Transverse colon (tissue), 4 donors: ENCODE measurements at regions not wholly inside any gene's neighbourhood (a gene's known extent, or its start where the extent isn't known, plus 50 kb on each side); places are given as distances from the start of the nearest gene placed in this dataset.

Experiments
- DNase-seq: peaks from one replicate; pipeline ENCODE4 v3.0.0-alpha.2; 2019
- H3K27ac ChIP-seq, 4 donors: fragments of 200-600 bp; sonication (generic); 2 replicates each; pipeline ENCODE4 v1.5.1; 2016 to 2018; ENCODE audit warnings: inconsistent platforms in 4 of 4
- H3K27me3 ChIP-seq: fragments of 200-600 bp; sonication (generic); 2 replicates; pipeline ENCODE4 v1.5.1; 2017; ENCODE audit warnings: inconsistent platforms
- H3K36me3 ChIP-seq, 4 donors: fragments of 200-600 bp; sonication (generic); 2 replicates each; pipeline ENCODE4 v1.5.1; 2017 to 2019; ENCODE audit warnings: inconsistent platforms in 4 of 4
- H3K4me1 ChIP-seq, 4 donors: fragments of 200-600 bp; sonication (generic); 2 replicates each; pipeline ENCODE4 v1.5.1; 2017 to 2020; ENCODE audit warnings: inconsistent platforms in 4 of 4
- H3K4me3 ChIP-seq, 4 donors: fragments of 200-600 bp; sonication (generic); 1 replicate in 1 of 4; 2 replicates in 3 of 4; pipeline versions ENCODE4 v1.5.1 to v1.6.1; 2017 to 2019; ENCODE audit warnings: inconsistent platforms in 4 of 4
- H3K9me3 ChIP-seq, 2 donors: fragments of 200-600 bp; sonication (generic); 2 replicates each; pipeline ENCODE4 v1.5.1; 2017 to 2019; ENCODE audit warnings: inconsistent platforms in 2 of 2
- CTCF ChIP-seq, 5 experiments: fragments of 200-600 bp in 3 of 5; fragments of 450-650 bp in 2 of 5; sonication (generic) in 3 of 5; IDR thresholded peaks; 1 replicate in 2 of 5; 2 replicates in 3 of 5; pipeline ENCODE4 v1.5.1; 2016 to 2017; ENCODE audit warnings: antibody characterized with exemption in 5 of 5, inconsistent platforms in 3 of 5, mild to moderate bottlenecking in 2 of 5, moderate library complexity in 1 of 5
- EP300 ChIP-seq: sonication (generic); formaldehyde crosslinking; IDR thresholded peaks from one replicate; pipeline ENCODE4 v1.6.1; 2017; ENCODE audit warnings: antibody characterized with exemption, low read depth
- POLR2A ChIP-seq: fragments of 450-650 bp; IDR thresholded peaks from one replicate; pipeline ENCODE4 v1.6.1; 2016; ENCODE audit warnings: antibody characterized with exemption, mild to moderate bottlenecking, moderate library complexity
- POLR2AphosphoS5 ChIP-seq, 3 donors: sonication (generic); formaldehyde crosslinking; IDR thresholded peaks; one replicate each; pipeline ENCODE4 v1.6.1; 2016; ENCODE audit warnings: antibody characterized with exemption in 3 of 3
- WGBS, 2 donors: methylation state at CpG; one replicate each; pipeline ENCODE4 v1.1.5; 2018; ENCODE audit warnings: low coverage in 1 of 2; 5-methylcytosine and 5-hydroxymethylcytosine counted together
- in situ Hi-C, 4 donors: fragments of 200-750 bp; cut with MboI; loops; one replicate each; pipeline versions ENCODE4 v1.15.0 to v1.15.1; 2017; ENCODE audit warnings: low sequenced_read_pairs in 3 of 4, low pct_ligation_motif_present in 1 of 4, low pct_unique_long_range_greater_than_20kb in 1 of 4
- intact Hi-C: fragments of 100-400 bp; cut with DNase I; formaldehyde crosslinking; loops from one replicate; pipeline ENCODE4 v1.15.1; 2023; ENCODE audit warnings: low total_unique reads

DNA sequence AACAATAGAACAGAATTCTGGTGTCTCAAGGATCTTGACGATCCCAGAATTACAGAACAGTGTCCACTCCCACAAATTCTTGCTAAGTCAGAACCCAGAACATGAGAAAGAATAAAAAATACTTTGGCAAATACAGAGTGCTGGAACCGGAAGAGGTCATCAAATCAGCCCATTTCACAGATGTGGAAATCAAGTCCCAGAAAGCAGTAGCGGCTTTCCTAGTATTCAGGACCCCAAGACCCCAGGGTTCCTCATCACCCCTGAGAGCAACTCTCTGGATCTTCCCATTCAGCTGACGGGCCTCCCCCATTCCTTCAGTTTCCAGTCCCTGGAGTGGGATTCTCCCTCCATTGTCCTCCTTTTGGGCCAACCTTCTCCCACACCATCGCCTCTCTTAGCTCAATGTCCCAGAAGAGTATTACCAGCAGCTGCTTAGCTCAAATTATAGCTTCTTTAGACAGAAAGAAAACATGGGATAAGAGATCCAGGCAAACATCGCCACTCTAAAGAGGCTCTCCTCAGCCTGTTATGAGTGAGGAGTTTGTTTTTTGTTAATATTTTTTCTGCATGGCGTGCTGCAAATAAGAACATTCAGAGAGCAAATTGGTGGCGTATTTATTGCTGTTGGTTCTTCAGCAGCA lies 268.3 kb downstream of the MN1 start:
- Histone ChIP-seq H3K36me3 (no peaks in the 10 kb centered on the region), H3K27ac (no peak overlapping the region)
- intact Hi-C loops = no loop called here

GRCh38 chr22:27534720-27535125 lies 266.8 kb downstream of the MN1 start:
- Histone ChIP-seq H3K27ac (no peak overlapping the region), H3K4me3 (no peak overlapping the region), H3K9me3 (no peaks in the 10 kb centered on the region), H3K4me1 (peaks cover 0 to 4% (median 3%) of the 10 kb centered on the region in 4 donors), H3K36me3 (no peaks in the 10 kb centered on the region), H3K27me3 (no peaks in the 10 kb centered on the region)
- 33 to 50% methylated on average over 1 to 7 of the region's 7 CpGs for WGBS, 2 donors
- TF ChIP-seq POLR2A (no peak), EP300 (no peak), POLR2AphosphoS5 (IDR thresholded peaks at IDR 0.05) (peak in 2 of 3 donors; percentile 25 to 33)
- no peak for DNase-seq
- in situ Hi-C loops = no loop called here
- intact Hi-C loops = no loop called here

More for the DNA sequence above, 268.3 kb downstream of the MN1 start:
- DNase-seq = no peak
- H3K4me1 ChIP-seq = peaks cover 0 to 4% (median 3%) of the 10 kb centered on the region in 4 donors
- WGBS, 2 donors = 70 to 71% methylated on average over 6 to 8 of the region's 8 CpGs
- in situ Hi-C loops = no loop called here
- H3K9me3 ChIP-seq = no peaks in the 10 kb centered on the region
- no peaks in the 10 kb centered on the region for H3K27me3 ChIP-seq
- no peak overlapping the region for H3K4me3 ChIP-seq
- no peak for TF ChIP-seq CTCF (IDR thresholded peaks at IDR 0.05)
- TF ChIP-seq POLR2AphosphoS5 (IDR thresholded peaks at IDR 0.05) = no peak
- TF ChIP-seq EP300 = no peak
- TF ChIP-seq POLR2A = no peak

DNA sequence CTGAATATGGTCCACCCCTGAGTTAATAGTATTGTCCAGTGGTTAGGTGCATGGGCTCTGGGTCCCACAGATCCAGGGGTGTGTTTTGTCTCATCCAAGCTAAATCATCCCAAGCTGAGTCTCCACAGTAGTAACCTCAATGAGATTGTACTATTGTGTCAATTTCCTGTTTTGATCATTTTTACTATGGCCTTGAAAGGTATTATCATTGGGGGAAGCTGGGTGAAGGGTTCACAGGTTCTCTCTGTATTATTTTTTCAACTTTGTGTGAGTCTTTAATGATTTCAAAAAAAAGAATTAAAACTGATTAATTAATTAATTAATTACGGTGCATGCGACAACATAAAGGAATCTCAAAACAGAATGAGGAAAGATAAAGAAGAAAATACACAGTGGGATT lies 266.1 kb downstream of the MN1 start:
- TF ChIP-seq CTCF (IDR thresholded peaks at IDR 0.05) (no peak), EP300 (no peak), POLR2A (no peak), POLR2AphosphoS5 (IDR thresholded peaks at IDR 0.05) (no peak)
- Histone ChIP-seq H3K9me3 (no peaks in the 10 kb centered on the region), H3K27ac (no peak overlapping the region), H3K27me3 (no peaks in the 10 kb centered on the region), H3K4me3 (no peak overlapping the region), H3K36me3 (no peaks in the 10 kb centered on the region), H3K4me1 (peaks cover 0 to 4% (median 3%) of the 10 kb centered on the region in 4 donors)
- intact Hi-C loops = no loop called here
- 96 to 100% methylated on average over 2 of the region's 2 CpGs for WGBS, 2 donors
- in situ Hi-C loops = no loop called here
- no peak for DNase-seq

DNA sequence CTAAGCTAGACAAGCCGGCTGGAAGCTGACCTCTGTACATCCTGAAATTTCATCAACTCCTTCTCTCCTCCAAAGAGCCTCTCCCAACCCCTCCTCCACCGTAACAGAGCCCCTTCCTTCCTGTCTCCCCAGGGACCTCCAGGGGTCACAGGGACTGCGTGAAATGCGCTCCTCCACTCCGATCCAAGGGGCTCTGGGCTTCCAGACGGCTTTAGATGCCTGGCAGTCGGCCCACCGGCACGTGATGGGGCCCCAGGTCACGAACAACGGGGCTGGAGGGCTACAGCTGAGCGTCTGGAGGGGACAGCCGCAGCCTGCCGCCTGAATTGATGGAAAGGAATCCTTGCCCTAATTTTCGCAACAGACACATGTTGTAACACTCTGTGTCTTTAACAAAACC lies 264.1 kb downstream of the MN1 start:
- intact Hi-C loops = no loop called here
- Histone ChIP-seq H3K4me1 (peaks cover 0 to 4% (median 2%) of the 10 kb centered on the region in 4 donors), H3K4me3 (no peak overlapping the region), H3K9me3 (no peaks in the 10 kb centered on the region), H3K36me3 (no peaks in the 10 kb centered on the region), H3K27ac (no peak overlapping the region), H3K27me3 (no peaks in the 10 kb centered on the region)
- in situ Hi-C loops = no loop called here
- DNase-seq = peak; percentile 15
- 55 to 83% methylated on average over 1 to 15 of the region's 15 CpGs for WGBS, 2 donors
- TF ChIP-seq CTCF (IDR thresholded peaks at IDR 0.05) (no peak), POLR2AphosphoS5 (IDR thresholded peaks at IDR 0.05) (no peak), EP300 (no peak), POLR2A (no peak)

- in situ Hi-C loops = no loop called here
- Histone ChIP-seq H3K27me3 (no peaks in the 10 kb centered on the region), H3K9me3 (no peaks in the 10 kb centered on the region), H3K36me3 (no peaks in the 10 kb centered on the region), H3K4me3 (no peak overlapping the region), H3K4me1 (peaks cover 0 to 4% (median 2%) of the 10 kb centered on the region in 4 donors), H3K27ac (no peak overlapping the region)
- TF ChIP-seq POLR2A = no peak
- TF ChIP-seq CTCF (IDR thresholded peaks at IDR 0.05) = no peak
- no peak for TF ChIP-seq EP300
- no peak for TF ChIP-seq POLR2AphosphoS5 (IDR thresholded peaks at IDR 0.05)
- DNase-seq = no peak
- WGBS, 2 donors = 79 to 84% methylated on average over 9 to 13 of the region's 13 CpGs
- intact Hi-C loops = no loop called here
Observed at GRCh38 chr22:27538666-27539065, 262.9 kb downstream of the MN1 start.
